Left ventricle myocardium inferior (tissue), 1 donor: ENCODE measurements at regions not wholly inside any gene's neighbourhood (a gene's known extent, or its start where the extent isn't known, plus 50 kb on each side); places are given as distances from the start of the nearest gene placed in this dataset.

Experiments used
- DNase-seq: peaks from one replicate; pipeline ENCODE4 v3.0.0-alpha.2; 2020
- H3K27ac ChIP-seq: fragments of 200-600 bp; replicated peaks from 2 replicates; pipeline ENCODE4 v1.8.0; 2021
- H3K27me3 ChIP-seq: fragments of 200-600 bp; 2 replicates; pipeline ENCODE4 v1.8.0; 2021; ENCODE audit warnings: low read depth
- H3K36me3 ChIP-seq: fragments of 200-600 bp; 2 replicates; pipeline ENCODE4 v1.8.0; 2021
- H3K4me1 ChIP-seq: fragments of 200-600 bp; 2 replicates; pipeline ENCODE4 v1.8.0; 2021
- H3K4me3 ChIP-seq: fragments of 200-600 bp; 2 replicates; pipeline ENCODE4 v1.8.0; 2021; ENCODE audit warnings: mild to moderate bottlenecking, moderate library complexity
- H3K9me3 ChIP-seq: fragments of 200-600 bp; replicated peaks from 2 replicates; pipeline ENCODE4 v1.8.0; 2021
- intact Hi-C: fragments of 100-400 bp; cut with micrococcal nuclease; formaldehyde crosslinking; loops from one replicate; pipeline ENCODE4 v1.11.0; 2022
- TF ChIP-seq, protein P1 (sequence below): fragments of 200-600 bp; IDR thresholded peaks from 2 replicates; pipeline ENCODE4 v1.8.0; 2021; ENCODE audit warnings: antibody characterized with exemption, mild to moderate bottlenecking, borderline replicate concordance
- donor health status: DM: no; HTN: yes; CAD: no; lungs with severe emphysema.

DNA sequence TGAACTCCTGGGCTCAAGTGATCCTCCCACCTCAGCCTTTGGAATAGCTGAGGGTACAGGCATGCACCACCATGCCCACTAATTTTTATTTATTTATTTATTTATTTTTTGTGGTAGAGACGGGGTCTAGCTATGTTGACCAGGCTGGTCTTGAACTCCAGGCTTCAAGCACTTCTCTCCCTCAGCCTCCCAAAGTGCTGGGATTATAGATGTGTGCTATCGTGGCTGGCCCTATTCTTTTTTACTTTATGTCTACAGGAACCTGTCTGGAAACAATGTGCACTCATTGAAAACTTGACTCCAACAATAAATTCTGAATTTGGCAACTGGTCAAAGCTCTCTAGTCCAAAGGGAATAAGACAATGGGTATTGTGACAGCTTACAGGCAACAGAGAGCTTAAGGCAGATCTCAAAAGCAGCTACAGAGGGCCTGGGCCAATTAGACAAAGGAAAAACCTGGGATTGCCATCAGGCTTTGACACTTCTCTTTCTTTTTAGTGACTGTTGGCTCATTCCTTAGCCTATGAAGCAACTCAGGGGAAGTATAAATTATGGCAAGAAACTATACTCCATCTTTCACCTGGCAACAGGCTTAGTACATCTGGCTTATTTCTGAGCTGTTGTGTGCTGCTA, 55.1 kb upstream of the RAPGEF4 start:
- no peaks in the 10 kb centered on the region for H3K36me3 ChIP-seq
- H3K4me1 ChIP-seq, result peaks cover 6% of the 10 kb centered on the region
- no peak for DNase-seq
- no peaks in the 10 kb centered on the region for H3K27me3 ChIP-seq
- H3K27ac ChIP-seq, result no peak overlapping the region
- intact Hi-C loops, result no loop called here
- H3K9me3 ChIP-seq, result peaks cover 9% of the 10 kb centered on the region
- H3K4me3 ChIP-seq, result no peak overlapping the region
- TF ChIP-seq, protein P1, sequence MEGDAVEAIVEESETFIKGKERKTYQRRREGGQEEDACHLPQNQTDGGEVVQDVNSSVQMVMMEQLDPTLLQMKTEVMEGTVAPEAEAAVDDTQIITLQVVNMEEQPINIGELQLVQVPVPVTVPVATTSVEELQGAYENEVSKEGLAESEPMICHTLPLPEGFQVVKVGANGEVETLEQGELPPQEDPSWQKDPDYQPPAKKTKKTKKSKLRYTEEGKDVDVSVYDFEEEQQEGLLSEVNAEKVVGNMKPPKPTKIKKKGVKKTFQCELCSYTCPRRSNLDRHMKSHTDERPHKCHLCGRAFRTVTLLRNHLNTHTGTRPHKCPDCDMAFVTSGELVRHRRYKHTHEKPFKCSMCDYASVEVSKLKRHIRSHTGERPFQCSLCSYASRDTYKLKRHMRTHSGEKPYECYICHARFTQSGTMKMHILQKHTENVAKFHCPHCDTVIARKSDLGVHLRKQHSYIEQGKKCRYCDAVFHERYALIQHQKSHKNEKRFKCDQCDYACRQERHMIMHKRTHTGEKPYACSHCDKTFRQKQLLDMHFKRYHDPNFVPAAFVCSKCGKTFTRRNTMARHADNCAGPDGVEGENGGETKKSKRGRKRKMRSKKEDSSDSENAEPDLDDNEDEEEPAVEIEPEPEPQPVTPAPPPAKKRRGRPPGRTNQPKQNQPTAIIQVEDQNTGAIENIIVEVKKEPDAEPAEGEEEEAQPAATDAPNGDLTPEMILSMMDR, result no peak

DNA sequence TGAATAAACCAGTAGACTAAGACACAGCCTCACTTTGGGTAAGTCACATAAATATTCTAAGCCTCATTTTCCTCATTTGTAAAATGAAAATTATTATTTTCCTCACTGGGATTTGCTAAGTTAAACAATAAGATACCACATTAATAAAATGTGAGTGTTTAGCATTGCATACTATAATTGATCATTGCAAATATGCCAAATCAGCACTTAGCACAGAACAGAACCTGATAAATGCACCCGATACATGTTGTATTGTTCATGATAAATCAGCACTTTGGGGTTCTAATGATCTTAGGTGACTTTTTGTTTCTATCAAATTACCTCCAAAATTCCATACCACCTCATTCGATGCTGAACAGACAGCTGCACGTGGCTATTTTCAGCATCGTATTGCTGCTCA, 50.2 kb upstream of the RAPGEF4 start:
- H3K27me3 ChIP-seq, result no peaks in the 10 kb centered on the region
- H3K36me3 ChIP-seq, result no peaks in the 10 kb centered on the region
- no peak for DNase-seq
- H3K4me3 ChIP-seq, result no peak overlapping the region
- intact Hi-C loops, result no loop called here
- peaks cover 7% of the 10 kb centered on the region for H3K9me3 ChIP-seq
- H3K27ac ChIP-seq, result no peak overlapping the region
- TF ChIP-seq, protein P1, result no peak
- peaks cover 6% of the 10 kb centered on the region for H3K4me1 ChIP-seq
